HG03159 (cell line): ENCODE measurements at regions not wholly inside any gene's neighbourhood (a gene's known extent, or its start where the extent isn't known, plus 50 kb on each side); places are given as distances from the start of the nearest gene placed in this dataset.

Experiments
- ATAC-seq: cut with Tn5 transposase; IDR thresholded peaks from one replicate; pipeline ENCODE4 v1.9.1; 2021; ENCODE audit warnings: mild to moderate bottlenecking, moderate library complexity; ENCODE audit not compliant: unreplicated experiment

- ATAC-seq, result no peak
Observed at GRCh38 chr16:79303959-79304387, 296.6 kb downstream of the MAF start.

- no peak for ATAC-seq
Observed at GRCh38 chr16:79303206-79303605, 297.3 kb downstream of the MAF start.

GRCh38 chr16:79302731-79303130 lies 297.8 kb downstream of the MAF start:
- no peak for ATAC-seq

GRCh38 chr16:79301051-79301450 lies 299.5 kb downstream of the MAF start:
- ATAC-seq, result no peak

GRCh38 chr16:79298894-79299799 lies 301.4 kb downstream of the MAF start:
- no peak for ATAC-seq

- no peak for ATAC-seq
Observed at GRCh38 chr16:79298476-79298875, 302.1 kb downstream of the MAF start.

- no peak for ATAC-seq
Observed at GRCh38 chr16:79297805-79298204, 302.7 kb downstream of the MAF start.

GRCh38 chr16:79297296-79297695 lies 303.2 kb downstream of the MAF start:
- no peak for ATAC-seq

- no peak for ATAC-seq
Observed at GRCh38 chr16:79296491-79296890, 304.0 kb downstream of the MAF start.

- ATAC-seq, result no peak
Observed at GRCh38 chr16:79295746-79296145, 304.8 kb downstream of the MAF start.

- ATAC-seq, result no peak
Observed at GRCh38 chr16:79295162-79295561, 305.4 kb downstream of the MAF start.

GRCh38 chr16:79294568-79294967 lies 306.0 kb downstream of the MAF start:
- ATAC-seq, result no peak

GRCh38 chr16:79293836-79294460 lies 306.6 kb downstream of the MAF start:
- no peak for ATAC-seq

- no peak for ATAC-seq
Observed at GRCh38 chr16:79288066-79288465, 312.5 kb downstream of the MAF start.

- ATAC-seq, result no peak
Observed at GRCh38 chr16:79287424-79287917, 313.1 kb downstream of the MAF start.

- peak; percentile 97 for ATAC-seq
Observed at GRCh38 chr16:79286646-79287423, 313.7 kb downstream of the MAF start.

- ATAC-seq, result no peak
Observed at GRCh38 chr16:79284766-79285165, 315.8 kb downstream of the MAF start.

GRCh38 chr16:79283578-79283977 lies 317.0 kb downstream of the MAF start:
- peak; percentile 45 for ATAC-seq

- ATAC-seq, result no peak
Observed at GRCh38 chr16:79282806-79283205, 317.7 kb downstream of the MAF start.

GRCh38 chr16:79278506-79278905 lies 322.0 kb downstream of the MAF start:
- ATAC-seq, result no peak

GRCh38 chr16:79276501-79276900 lies 324.0 kb downstream of the MAF start:
- no peak for ATAC-seq
